ENCODE measurements at regions not wholly inside any gene's neighbourhood (a gene's known extent, or its start where the extent isn't known, plus 50 kb on each side); places are given as distances from the start of the nearest gene placed in this dataset.

DNA sequence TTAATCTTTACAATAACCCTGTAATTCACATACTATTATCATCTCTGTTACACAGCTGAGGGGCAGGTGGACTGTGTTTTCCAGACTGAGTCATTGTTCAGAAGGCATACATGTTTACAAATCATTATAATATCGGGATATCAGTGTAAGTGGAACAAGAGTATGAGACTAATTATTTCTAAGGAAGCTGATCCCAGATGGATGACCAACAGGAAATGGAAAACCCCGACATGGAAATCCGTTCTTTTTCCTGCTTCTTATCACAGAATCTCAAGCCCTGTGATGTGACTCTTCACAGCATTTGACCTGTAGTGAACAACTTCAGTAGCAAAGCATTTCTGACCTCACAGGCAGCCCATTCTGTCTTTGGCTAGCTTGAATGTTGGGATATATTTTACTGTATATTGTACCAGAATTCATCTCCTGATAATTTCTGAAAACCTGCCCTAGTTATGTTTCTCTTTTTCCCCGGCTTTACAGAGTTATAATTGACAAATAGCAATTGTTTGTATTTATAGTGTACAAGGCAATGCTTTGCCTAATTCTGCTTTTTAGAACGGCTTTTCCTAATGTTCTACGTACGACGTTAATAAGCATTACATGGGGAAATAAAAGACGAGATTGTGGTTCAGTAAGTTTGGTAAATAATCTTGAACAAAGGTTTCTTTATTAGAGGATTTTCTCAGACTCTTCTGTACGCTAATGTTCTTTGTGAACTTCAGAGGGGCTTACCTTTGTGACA is 78.6 kb upstream of the SYPL1 start:
- TF ChIP-seq, protein P1, sequence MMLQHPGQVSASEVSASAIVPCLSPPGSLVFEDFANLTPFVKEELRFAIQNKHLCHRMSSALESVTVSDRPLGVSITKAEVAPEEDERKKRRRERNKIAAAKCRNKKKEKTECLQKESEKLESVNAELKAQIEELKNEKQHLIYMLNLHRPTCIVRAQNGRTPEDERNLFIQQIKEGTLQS (CRISPR knock-in tag; conservative IDR thresholded peaks at IDR 0.05), result no peak
- TF ChIP-seq, protein P2, sequence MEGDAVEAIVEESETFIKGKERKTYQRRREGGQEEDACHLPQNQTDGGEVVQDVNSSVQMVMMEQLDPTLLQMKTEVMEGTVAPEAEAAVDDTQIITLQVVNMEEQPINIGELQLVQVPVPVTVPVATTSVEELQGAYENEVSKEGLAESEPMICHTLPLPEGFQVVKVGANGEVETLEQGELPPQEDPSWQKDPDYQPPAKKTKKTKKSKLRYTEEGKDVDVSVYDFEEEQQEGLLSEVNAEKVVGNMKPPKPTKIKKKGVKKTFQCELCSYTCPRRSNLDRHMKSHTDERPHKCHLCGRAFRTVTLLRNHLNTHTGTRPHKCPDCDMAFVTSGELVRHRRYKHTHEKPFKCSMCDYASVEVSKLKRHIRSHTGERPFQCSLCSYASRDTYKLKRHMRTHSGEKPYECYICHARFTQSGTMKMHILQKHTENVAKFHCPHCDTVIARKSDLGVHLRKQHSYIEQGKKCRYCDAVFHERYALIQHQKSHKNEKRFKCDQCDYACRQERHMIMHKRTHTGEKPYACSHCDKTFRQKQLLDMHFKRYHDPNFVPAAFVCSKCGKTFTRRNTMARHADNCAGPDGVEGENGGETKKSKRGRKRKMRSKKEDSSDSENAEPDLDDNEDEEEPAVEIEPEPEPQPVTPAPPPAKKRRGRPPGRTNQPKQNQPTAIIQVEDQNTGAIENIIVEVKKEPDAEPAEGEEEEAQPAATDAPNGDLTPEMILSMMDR (IDR thresholded peaks at IDR 0.05), result no peak
- TF ChIP-seq IRF1 (CRISPR knock-in tag; IDR thresholded peaks at IDR 0.05), result no peak

Data from WTC11 (cell line).